Hematopoietic multipotent progenitor cell treated with erythropoietin and hydrocortisone succinate and interleukin-3 and kit ligand, for 15 days (in vitro differentiated cells): ENCODE measurements at regions not wholly inside any gene's neighbourhood (a gene's known extent, or its start where the extent isn't known, plus 50 kb on each side); places are given as distances from the start of the nearest gene placed in this dataset.
"Not testable (repeated sequence)": the region's sequence is repeated elsewhere in the genome, so short reads cannot be mapped to it uniquely, and the experiment has no call there.

ENCODE experiments used
- DNase-seq: peaks from one replicate; pipeline ENCODE4 v3.0.0-alpha.2; 2015; ENCODE audit warnings: low spot score

- no peak for DNase-seq
These were observed 80.7 kb upstream of the CCDC167 start for GRCh38 chr6:37580176-37580955.

DNA sequence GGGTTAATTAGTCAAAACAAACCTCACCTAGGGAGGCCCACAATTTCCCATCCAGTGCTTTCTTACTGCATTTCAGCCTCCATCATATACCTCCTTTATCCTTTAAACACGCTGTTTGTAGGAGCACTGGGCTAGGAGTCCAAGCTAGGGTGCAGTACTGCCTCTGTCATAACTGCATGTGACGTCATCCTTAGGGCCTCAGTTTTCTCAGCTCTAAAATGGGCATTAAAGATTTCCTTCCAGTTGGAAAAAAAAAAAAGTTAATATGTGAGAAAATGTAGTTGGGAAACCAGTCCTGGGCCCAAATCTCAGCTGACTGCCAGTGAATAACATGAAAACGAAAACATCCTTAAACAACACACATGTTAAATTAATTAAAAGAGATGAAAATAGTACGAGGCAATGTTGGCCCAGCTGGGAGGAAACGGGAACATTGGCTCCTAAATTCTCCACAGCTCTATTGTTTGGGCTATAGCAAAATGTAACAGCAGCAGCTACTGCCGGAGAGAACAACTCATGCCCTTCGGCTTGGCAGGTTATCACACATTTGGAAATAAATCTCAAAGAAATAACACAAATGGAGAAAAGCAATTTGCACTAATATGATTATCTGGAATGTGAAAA, 79.9 kb upstream of the CCDC167 start:
- DNase-seq = no peak

- no peak for DNase-seq
These were observed 78.4 kb upstream of the CCDC167 start for GRCh38 chr6:37578104-37578503.

DNA sequence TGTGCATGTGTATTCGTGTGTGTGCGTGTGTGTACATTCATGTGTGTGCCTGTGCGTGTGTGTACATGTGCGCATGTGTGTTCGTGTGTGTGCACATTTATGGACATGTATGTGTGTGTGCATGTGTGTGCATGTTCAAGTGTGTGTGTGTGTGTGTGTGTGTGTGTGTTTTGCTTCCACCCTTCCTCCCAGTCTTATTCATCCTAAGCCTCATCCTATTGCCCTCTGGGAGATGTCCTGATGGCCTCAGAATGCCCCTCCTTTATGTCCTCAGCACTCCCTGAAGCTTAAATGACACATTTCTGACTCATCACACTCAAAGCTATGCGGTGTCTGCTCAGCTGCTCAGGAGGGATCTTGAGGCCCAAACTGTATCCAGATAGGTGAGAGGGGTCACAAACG, 76.6 kb upstream of the CCDC167 start:
- DNase-seq = no peak

GRCh38 chr6:37575221-37575620, 75.5 kb upstream of the CCDC167 start:
- DNase-seq = no peak

GRCh38 chr6:37572334-37572733, 72.6 kb upstream of the CCDC167 start:
- DNase-seq = no peak

- no peak for DNase-seq
These were observed 70.9 kb upstream of the CCDC167 start for GRCh38 chr6:37570482-37571133.

GRCh38 chr6:37569743-37570481, 70.2 kb upstream of the CCDC167 start:
- no peak for DNase-seq

- DNase-seq = no peak
These were observed 69.6 kb upstream of the CCDC167 start for GRCh38 chr6:37569317-37569716.

DNA sequence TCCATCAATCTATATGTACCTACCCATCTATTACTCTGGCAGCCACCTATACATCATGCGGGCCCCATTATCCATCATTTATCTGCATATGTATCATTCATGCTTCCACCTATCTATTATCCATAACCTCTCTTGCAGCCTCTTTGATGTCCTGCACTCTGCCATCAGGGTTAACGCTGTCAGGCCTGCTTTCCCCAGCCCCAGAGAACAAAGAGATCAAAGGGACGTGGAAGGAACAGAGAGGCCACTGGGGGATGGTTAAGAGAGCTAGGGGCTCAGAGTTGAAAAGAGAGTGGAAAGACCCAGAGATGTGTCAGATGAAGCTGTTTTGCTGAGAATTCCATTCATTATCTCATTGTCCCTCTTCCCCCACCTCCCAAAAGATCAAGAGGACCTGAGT, 67.3 kb upstream of the CCDC167 start:
- DNase-seq = no peak

DNA sequence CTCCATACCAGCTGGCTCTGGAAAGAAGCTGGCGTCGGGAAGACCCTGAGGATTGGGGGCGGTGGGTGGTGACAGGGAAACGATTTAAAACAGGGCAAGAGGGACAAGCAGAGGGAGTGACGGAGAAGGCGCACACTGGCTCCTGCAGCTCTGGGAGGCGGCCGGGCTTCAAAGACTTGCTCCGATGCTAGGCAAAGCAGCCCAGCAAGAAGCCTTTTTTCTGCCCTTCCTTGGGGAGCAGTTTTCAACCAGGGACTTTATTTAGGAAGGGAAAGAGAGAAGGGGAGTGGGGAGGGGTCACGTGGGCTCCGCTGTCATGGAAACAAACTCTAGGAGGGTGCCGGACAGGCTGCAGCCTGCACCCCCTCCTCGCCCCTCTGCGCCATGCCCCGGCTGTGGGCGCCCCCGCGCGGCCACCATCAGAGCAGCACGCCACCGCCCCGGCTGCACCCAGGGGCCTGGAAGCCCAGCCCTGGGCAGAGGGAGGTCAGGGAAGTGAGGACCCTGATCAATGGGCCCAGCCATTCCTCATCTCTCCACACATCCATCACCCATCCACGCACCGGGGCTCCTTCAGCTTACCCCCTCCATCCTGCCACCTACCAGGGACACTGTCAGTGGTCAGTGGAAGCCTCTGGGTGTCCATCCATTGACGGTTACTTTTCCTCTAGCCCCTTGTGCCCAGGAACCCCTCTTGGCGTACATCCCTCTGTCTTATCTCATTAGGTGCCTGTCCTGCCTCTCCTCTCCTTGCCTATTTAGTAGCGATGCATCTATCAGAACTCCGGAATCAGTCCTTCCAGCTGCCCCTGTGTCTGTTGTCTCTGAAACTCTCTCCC, 66.6 kb upstream of the CCDC167 start:
- peak; percentile 38 for DNase-seq

DNA sequence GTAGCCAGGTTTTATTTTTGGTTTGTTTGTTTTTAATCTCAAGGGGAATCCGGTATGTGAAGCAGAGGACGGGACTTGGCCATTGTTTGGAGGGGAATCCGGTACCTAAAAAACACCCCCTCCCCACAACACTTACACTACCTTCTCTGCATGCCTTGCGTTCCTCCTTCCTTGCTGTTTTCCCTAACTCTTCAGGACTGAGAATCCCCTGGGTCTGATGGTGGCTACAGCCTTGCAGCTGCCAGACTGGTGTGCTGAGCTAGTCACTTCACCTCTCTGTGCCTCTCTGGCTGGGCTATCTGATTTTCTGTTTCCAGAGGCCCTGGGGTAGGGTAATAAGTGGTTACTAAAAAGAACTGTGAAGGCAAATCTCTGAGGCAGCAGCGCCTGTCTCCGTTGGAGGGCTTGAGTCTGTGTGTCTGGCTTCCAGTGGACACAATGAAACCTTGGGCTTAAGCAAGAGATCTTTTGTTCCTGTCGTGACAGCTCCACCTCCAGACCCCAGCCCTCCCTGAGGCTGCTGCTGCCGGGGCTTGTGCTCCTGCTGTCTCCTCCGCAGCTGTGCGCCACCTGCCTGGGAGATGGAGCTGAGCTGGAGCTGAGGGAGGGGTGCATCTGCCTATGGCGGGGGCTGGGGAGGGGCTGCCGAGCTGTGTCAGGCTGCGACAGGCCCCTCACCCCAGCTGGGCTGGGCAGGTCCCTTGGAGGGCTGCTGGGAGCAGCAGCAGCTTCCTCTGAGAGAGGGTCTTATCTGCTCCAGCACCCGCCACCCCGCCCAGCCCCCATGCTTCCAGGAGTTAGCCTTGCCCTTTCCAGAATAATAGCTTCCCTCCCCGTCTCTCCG, 65.8 kb upstream of the CCDC167 start:
- no peak for DNase-seq

DNA sequence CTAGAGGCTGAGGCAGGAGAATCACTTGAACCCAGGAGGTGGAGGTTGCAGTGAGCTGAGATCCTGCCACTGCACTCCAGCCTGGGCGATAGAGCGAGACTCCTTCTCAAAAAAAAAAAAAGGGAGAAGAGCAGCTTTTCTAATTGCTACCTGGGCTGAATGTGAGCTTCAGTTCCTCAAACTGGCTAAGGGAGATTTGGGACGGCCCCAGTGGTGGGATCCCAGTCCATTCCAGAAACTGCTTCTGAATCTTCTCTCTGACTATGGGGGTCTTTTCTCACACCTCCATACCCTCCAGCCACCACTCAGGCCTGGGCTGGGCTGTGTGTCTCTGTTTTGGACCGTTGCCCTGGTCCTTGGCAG, 63.2 kb upstream of the CCDC167 start:
- not testable (repeated sequence) for DNase-seq

GRCh38 chr6:37561361-37561760, 61.7 kb upstream of the CCDC167 start:
- no peak for DNase-seq

- DNase-seq = no peak
These were observed 61.0 kb upstream of the CCDC167 start for GRCh38 chr6:37560737-37561103.

DNA sequence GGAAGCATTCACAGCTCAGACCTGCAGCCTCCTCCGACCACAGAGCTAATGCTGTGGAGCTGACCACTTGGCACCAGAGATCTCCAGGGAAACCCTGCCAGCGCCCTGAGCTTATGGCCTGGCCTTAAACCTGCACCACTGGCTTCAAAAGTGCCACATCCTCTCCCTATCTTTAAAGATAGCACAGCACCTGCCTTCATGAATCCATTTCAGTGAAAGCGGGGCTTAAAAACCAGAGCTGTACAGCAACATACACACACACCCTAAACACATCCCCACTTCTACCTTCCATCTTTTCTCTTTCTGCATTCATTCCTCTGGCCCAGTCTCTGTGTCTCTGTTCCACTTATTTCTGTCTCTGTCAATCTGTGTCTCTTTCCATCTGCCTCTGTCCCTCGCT, 59.8 kb upstream of the CCDC167 start:
- no peak for DNase-seq

DNA sequence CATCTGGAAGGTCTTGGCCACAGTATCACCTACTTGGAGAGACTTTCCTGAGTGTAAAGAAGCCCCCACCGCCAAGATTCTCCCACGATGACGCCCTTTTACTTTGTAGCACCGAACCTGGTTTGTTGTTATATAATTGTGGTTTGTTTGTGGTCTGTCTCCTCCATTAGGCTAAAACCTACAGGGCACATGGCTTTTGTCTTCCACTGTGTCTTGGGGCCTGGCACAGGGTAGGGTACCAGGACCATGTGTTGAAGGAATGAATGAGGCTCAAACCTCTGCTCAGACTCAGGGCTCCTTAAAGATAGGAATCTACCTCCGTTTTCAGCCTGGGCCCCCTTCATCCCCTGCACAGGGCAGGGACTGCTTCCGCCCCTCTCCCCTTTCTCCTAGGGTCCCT, 59.4 kb upstream of the CCDC167 start:
- no peak for DNase-seq

- no peak for DNase-seq
These were observed 59.0 kb upstream of the CCDC167 start for GRCh38 chr6:37558646-37559045.

GRCh38 chr6:37558168-37558567, 58.5 kb upstream of the CCDC167 start:
- no peak for DNase-seq

DNA sequence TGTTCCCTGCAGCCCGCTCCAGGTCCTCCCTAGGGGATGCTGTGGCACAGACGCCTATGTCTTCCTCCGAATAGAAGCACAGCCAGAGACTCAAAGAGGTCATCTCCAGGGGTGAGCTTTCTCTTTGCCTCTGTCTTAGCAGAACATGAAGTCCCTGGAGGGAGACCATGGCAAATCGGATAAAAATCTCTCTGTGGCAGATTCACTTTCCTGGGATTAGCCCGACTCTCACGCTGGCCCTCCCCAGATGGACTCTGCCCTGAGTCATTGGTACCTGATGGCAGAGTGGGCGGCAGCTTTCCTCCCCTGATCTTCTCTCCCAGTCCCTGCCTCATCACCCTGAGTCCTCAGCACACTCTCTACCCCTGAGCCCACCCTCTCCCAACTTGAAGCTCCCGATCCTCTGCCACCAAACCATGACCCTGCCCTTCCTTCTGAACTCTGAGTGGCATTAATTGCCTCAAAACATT, 58.0 kb upstream of the CCDC167 start:
- DNase-seq = no peak
